ENCODE measurements at regions not wholly inside any gene's neighbourhood (a gene's known extent, or its start where the extent isn't known, plus 50 kb on each side); places are given as distances from the start of the nearest gene placed in this dataset.

- CTCF ChIA-PET, result no interaction called here
- no peaks in the 10 kb centered on the region for H3K9me3 ChIP-seq (ENCODE audit: control insufficient read depth, insufficient read depth, low read depth, low read length)
- H3K27ac ChIP-seq (ENCODE audit: extremely low read depth, low read depth, low read length), result no peak overlapping the region
- H3K4me1 ChIP-seq (ENCODE audit: control insufficient read depth, insufficient read depth, low read length), result no peaks in the 10 kb centered on the region
- TF ChIP-seq BCL11B (tag by site-specific recombination; IDR thresholded peaks at IDR 0.05; ENCODE audit: low read depth), result no peak
- TF ChIP-seq ZBTB11 (tag by site-specific recombination; conservative IDR thresholded peaks at IDR 0.05; ENCODE audit: low read depth), result no peak
- TF ChIP-seq ZNF501 (tag by site-specific recombination; IDR thresholded peaks at IDR 0.05), result no peak
- TF ChIP-seq ZNF146 (tag by site-specific recombination; IDR thresholded peaks at IDR 0.05), result no peak
- TF ChIP-seq ZBTB8A (tag by site-specific recombination; IDR thresholded peaks at IDR 0.05), result no peak
- TF ChIP-seq ZNF311 (tag by site-specific recombination; IDR thresholded peaks at IDR 0.05; ENCODE audit: borderline replicate concordance), result no peak
- no peak for TF ChIP-seq ZNF280D (tag by site-specific recombination; IDR thresholded peaks at IDR 0.05)
- no peak for TF ChIP-seq ZNF549 (tag by site-specific recombination; IDR thresholded peaks at IDR 0.05)
- TF ChIP-seq KLF8 (tag by site-specific recombination; IDR thresholded peaks at IDR 0.05), result no peak
- no peak for TF ChIP-seq ZBTB21 (tag by site-specific recombination; IDR thresholded peaks at IDR 0.05)
- TF ChIP-seq ZSCAN5A (tag by site-specific recombination; IDR thresholded peaks at IDR 0.05), result no peak
- TF ChIP-seq ZNF645 (tag by site-specific recombination; IDR thresholded peaks at IDR 0.05), result no peak
- TF ChIP-seq INSM2 (tag by site-specific recombination; IDR thresholded peaks at IDR 0.05), result no peak
- TF ChIP-seq RBAK (tag by site-specific recombination; IDR thresholded peaks at IDR 0.05), result no peak
- TF ChIP-seq ZNF701 (tag by site-specific recombination; IDR thresholded peaks at IDR 0.05), result no peak
- no peak for TF ChIP-seq GLI4 (tag by site-specific recombination; IDR thresholded peaks at IDR 0.05)
- TF ChIP-seq ZNF391 (tag by site-specific recombination; IDR thresholded peaks at IDR 0.05; ENCODE audit: borderline replicate concordance, low read depth), result no peak
- no peak for TF ChIP-seq ZNF423 (tag by site-specific recombination; IDR thresholded peaks at IDR 0.05)
- H3K36me3 ChIP-seq (ENCODE audit: control insufficient read depth in 2 of 2, insufficient read depth in 1 of 2, low read length in 2 of 2), result no peaks in the 10 kb centered on the region
- H3K4me3 ChIP-seq (ENCODE audit: low read depth, low read length), result no peak overlapping the region
- POLR2A ChIA-PET, result no interaction called here
Measured at GRCh38 chr3:96000966-96001365, 813.4 kb upstream of the EPHA6 start.

Data from HEK293 (cell line).